Sigmoid colon (tissue), 4 donors: ENCODE measurements at regions not wholly inside any gene's neighbourhood (a gene's known extent, or its start where the extent isn't known, plus 50 kb on each side); places are given as distances from the start of the nearest gene placed in this dataset.

Source experiments
- EP300 ChIP-seq, 4 donors: sonication (generic); formaldehyde crosslinking; IDR thresholded peaks; one replicate each; pipeline ENCODE4 v1.6.1; 2017; ENCODE audit warnings: antibody characterized with exemption in 4 of 4
- TF ChIP-seq, protein P1 (sequence below), 4 experiments: fragments of 450-650 bp in 3 of 4; fragments of 200-600 bp in 1 of 4; IDR thresholded peaks; one replicate each; pipeline ENCODE4 v1.5.1; 2016 to 2019; ENCODE audit warnings: antibody characterized with exemption in 4 of 4, mild to moderate bottlenecking in 3 of 4, moderate library complexity in 2 of 4

GRCh38 chr9:105079457-105079856 is 151.5 kb upstream of the ABCA1 start:
- TF ChIP-seq, protein P1, sequence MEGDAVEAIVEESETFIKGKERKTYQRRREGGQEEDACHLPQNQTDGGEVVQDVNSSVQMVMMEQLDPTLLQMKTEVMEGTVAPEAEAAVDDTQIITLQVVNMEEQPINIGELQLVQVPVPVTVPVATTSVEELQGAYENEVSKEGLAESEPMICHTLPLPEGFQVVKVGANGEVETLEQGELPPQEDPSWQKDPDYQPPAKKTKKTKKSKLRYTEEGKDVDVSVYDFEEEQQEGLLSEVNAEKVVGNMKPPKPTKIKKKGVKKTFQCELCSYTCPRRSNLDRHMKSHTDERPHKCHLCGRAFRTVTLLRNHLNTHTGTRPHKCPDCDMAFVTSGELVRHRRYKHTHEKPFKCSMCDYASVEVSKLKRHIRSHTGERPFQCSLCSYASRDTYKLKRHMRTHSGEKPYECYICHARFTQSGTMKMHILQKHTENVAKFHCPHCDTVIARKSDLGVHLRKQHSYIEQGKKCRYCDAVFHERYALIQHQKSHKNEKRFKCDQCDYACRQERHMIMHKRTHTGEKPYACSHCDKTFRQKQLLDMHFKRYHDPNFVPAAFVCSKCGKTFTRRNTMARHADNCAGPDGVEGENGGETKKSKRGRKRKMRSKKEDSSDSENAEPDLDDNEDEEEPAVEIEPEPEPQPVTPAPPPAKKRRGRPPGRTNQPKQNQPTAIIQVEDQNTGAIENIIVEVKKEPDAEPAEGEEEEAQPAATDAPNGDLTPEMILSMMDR (IDR thresholded peaks at IDR 0.05), result no peak
- no peak for TF ChIP-seq EP300 (IDR thresholded peaks at IDR 0.05)
